HG02970 (cell line): ENCODE measurements at regions not wholly inside any gene's neighbourhood (a gene's known extent, or its start where the extent isn't known, plus 50 kb on each side); places are given as distances from the start of the nearest gene placed in this dataset.

ENCODE experiments used
- ATAC-seq: cut with Tn5 transposase; IDR thresholded peaks from one replicate; pipeline ENCODE4 v1.9.1; 2021; ENCODE audit warnings: mild to moderate bottlenecking, moderate library complexity, moderate number of reproducible peaks; ENCODE audit not compliant: unreplicated experiment, low FRiP score

DNA sequence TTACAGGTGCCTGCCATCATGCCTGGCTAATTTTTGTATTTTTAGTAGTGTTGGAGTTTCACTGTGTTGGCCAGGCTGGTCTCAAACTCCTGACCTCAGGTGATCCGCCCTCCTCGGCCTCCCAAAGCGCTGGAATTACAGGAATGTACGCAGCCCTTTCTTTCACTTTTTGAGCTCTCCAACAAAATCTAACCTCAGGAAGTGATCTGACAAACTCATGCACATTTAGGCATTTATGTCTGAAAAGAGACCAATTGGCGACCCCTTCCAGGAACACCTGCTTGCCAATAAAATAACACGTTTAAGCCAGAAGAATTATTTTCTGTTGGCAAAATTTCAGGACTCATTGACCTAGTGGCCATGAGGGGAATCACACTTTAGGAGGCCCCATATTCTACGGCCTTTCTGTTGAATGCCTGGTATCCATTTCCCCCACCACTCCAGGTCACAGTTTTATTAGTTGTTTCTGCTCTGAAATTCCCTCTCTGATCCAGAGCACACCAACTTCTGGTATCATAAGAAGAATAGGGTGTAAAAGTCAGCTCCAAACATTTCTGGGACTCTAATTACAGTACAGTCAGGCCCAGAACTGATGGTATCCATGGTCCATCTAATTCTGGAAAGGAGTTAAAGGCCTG lies 65.8 kb upstream of the FRMD4A start:
- ATAC-seq = no peak

- no peak for ATAC-seq
Measured at GRCh38 chr10:14394179-14394578, 63.5 kb upstream of the FRMD4A start.

GRCh38 chr10:14391342-14391741 lies 60.6 kb upstream of the FRMD4A start:
- ATAC-seq = no peak

DNA sequence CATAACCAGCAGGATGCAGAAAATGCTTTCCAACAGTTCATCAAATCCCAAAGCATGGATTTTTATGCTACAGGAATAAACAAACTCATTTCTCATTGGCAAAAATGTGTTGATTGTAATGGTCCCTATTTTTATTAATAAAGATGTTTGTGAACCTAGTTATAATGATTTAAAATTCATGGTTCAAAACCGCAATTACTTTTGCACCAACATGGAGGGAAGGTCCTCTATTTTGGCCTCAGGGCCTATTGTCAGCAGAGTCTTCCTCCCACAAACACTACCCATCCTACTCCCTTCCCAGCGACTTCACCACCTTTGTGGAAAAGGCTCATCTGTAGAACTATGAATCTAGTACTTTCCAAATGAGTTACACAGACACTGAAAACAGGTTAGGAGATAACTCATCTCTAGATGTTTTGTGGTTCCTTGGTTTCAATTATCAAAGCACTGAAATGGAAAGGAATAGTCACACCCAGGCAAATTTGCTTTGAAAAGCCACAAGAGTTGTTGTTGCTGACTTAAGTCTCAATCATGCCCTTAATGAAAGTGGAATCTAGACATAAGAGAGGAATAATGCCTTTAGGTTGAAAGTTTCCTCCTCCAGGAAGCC lies 59.4 kb upstream of the FRMD4A start:
- ATAC-seq = peak; percentile 73

- ATAC-seq = no peak
Measured at GRCh38 chr10:14385596-14386593, 55.2 kb upstream of the FRMD4A start.

DNA sequence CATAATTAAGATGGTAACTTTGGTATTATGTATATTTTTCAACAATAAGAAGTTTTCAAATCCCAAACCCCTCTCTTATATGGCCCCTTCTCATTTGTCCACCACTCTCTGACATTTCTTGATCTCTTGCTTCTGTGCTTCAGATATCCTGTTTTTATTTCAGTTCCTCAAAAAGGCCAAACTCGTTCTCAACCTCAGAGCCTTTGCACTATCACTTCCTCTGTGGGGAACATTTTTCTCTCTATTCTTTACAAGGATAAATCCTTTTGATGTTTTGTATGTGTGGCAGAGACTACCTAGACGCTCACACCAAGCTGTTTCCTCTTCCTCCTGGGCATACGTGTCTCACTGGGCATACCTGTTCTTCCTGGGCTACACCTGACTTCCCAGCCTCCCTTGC lies 54.2 kb upstream of the FRMD4A start:
- ATAC-seq = no peak

GRCh38 chr10:14384116-14384730 lies 53.5 kb upstream of the FRMD4A start:
- ATAC-seq = no peak

DNA sequence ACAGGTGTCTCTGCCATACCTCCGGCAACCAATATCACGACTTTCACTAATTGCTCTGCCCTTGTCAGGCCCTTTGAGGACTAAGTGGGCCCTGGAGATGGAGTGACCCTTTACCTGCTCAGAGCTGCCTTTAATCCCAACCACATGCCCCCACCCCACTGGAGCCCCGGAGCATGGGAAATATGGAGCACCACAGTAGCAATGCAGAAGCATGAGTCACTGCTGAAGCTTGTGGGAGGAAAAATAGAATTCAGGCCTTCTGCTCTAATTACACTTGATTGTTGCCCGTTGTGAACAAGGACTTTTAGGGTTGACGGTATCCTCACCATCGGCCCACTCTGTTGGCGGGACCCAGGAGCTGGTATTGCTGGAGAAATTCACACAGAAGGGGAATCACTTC lies 52.5 kb upstream of the FRMD4A start:
- no peak for ATAC-seq

- no peak for ATAC-seq
Measured at GRCh38 chr10:14382531-14382930, 51.8 kb upstream of the FRMD4A start.

DNA sequence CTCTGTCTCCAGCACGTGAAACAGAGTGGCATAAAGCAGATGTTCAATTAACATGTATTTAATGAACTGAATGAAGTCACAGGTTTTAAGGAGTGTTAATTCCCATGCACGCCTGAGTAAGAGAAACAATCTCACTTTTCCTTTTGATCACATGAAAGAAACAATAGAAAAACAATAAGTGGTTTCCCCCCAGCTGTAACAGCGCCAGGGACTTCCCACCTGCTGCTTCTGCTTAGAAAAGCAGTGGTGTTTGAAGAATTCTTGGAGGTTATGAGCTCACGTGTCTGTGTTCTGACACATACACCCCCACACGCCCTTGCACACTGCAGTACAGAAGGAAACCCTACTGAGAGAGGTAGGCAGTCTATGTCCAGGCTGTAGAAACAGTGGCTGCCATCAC lies 51.3 kb upstream of the FRMD4A start:
- no peak for ATAC-seq

- no peak for ATAC-seq
Measured at GRCh38 chr10:14381475-14381874, 50.8 kb upstream of the FRMD4A start.

DNA sequence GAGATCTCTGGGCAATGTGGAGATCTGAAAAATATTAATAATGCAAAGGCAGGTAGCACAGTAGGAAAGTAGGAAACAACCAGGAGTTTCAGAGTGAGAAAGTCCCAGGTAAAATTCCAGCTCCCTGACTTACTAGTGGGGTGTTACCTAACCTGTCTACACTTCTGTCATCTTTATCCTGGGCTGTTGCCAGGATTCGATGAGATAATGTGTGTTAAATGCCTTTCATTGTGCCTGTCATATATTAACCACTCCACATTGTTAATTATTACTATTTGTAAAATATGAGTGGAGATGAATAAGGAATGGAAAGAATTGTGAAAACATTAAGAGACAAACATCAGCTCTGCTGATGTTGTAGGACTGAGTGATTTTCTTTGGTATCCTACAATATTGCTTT lies 50.0 kb upstream of the FRMD4A start:
- no peak for ATAC-seq
